GM19452 (cell line): ENCODE measurements at regions not wholly inside any gene's neighbourhood (a gene's known extent, or its start where the extent isn't known, plus 50 kb on each side); places are given as distances from the start of the nearest gene placed in this dataset.

Experiments
- ATAC-seq: cut with Tn5 transposase; IDR thresholded peaks from one replicate; pipeline ENCODE4 v1.9.1; 2021; ENCODE audit not compliant: unreplicated experiment

- ATAC-seq: no peak
These were observed 553.1 kb upstream of the MAN1A1 start for GRCh38 chr6:119902681-119903080.

GRCh38 chr6:119896806-119897205, 547.2 kb upstream of the MAN1A1 start:
- ATAC-seq: no peak

GRCh38 chr6:119895626-119896025, 546.1 kb upstream of the MAN1A1 start:
- no peak for ATAC-seq

GRCh38 chr6:119894811-119895210, 545.2 kb upstream of the MAN1A1 start:
- no peak for ATAC-seq

GRCh38 chr6:119891644-119892043, 542.1 kb upstream of the MAN1A1 start:
- ATAC-seq: no peak

- no peak for ATAC-seq
These were observed 541.6 kb upstream of the MAN1A1 start for GRCh38 chr6:119891206-119891605.

GRCh38 chr6:119890470-119890869, 540.9 kb upstream of the MAN1A1 start:
- ATAC-seq: no peak

GRCh38 chr6:119887666-119888065, 538.1 kb upstream of the MAN1A1 start:
- no peak for ATAC-seq

GRCh38 chr6:119881416-119881815, 531.9 kb upstream of the MAN1A1 start:
- no peak for ATAC-seq

GRCh38 chr6:119880840-119881239, 531.3 kb upstream of the MAN1A1 start:
- no peak for ATAC-seq

GRCh38 chr6:119879731-119880130, 530.2 kb upstream of the MAN1A1 start:
- ATAC-seq: no peak

- ATAC-seq: no peak
These were observed 524.8 kb upstream of the MAN1A1 start for GRCh38 chr6:119874381-119874780.

GRCh38 chr6:119873107-119873506, 523.5 kb upstream of the MAN1A1 start:
- ATAC-seq: no peak

- ATAC-seq: no peak
These were observed 522.0 kb upstream of the MAN1A1 start for GRCh38 chr6:119871520-119871919.

- ATAC-seq: no peak
These were observed 516.1 kb upstream of the MAN1A1 start for GRCh38 chr6:119865466-119866350.

- ATAC-seq: no peak
These were observed 513.2 kb upstream of the MAN1A1 start for GRCh38 chr6:119862719-119863118.

GRCh38 chr6:119858901-119859300, 509.3 kb upstream of the MAN1A1 start:
- ATAC-seq: no peak

GRCh38 chr6:119856136-119856535, 506.6 kb upstream of the MAN1A1 start:
- ATAC-seq: peak; percentile 64

- no peak for ATAC-seq
These were observed 499.1 kb upstream of the MAN1A1 start for GRCh38 chr6:119848696-119849095.

- no peak for ATAC-seq
These were observed 495.6 kb upstream of the MAN1A1 start for GRCh38 chr6:119845161-119845560.

GRCh38 chr6:119844387-119844786, 494.8 kb upstream of the MAN1A1 start:
- no peak for ATAC-seq

GRCh38 chr6:119842191-119842590, 492.6 kb upstream of the MAN1A1 start:
- ATAC-seq: no peak

- ATAC-seq: no peak
These were observed 488.5 kb upstream of the MAN1A1 start for GRCh38 chr6:119838043-119838442.
